Thyroid gland (tissue), 4 donors: ENCODE measurements at regions not wholly inside any gene's neighbourhood (a gene's known extent, or its start where the extent isn't known, plus 50 kb on each side); places are given as distances from the start of the nearest gene placed in this dataset.
A peak's percentile ranks its signal among the peaks of the same experiment; 100 is the strongest.

Source experiments
- DNase-seq, 2 donors: peaks; one replicate each; pipeline ENCODE4 v3.0.0-alpha.2; 2019
- H3K27ac ChIP-seq, 3 donors: fragments of 200-600 bp; sonication (generic); 1 replicate in 2 of 3; 2 replicates in 1 of 3; pipeline ENCODE4 v1.5.1; 2016 to 2019; ENCODE audit warnings: mild to moderate bottlenecking in 1 of 3, moderate library complexity in 1 of 3
- H3K27me3 ChIP-seq: fragments of 200-600 bp; sonication (generic); one replicate; pipeline ENCODE4 v1.5.1; 2019
- H3K36me3 ChIP-seq, 2 donors: fragments of 200-600 bp; sonication (generic); one replicate each; pipeline ENCODE4 v1.5.1; 2016 to 2019
- H3K4me1 ChIP-seq, 2 donors: fragments of 200-600 bp; sonication (generic); one replicate each; pipeline ENCODE4 v1.5.1; 2017 to 2019
- H3K4me3 ChIP-seq, 3 donors: fragments of 200-600 bp; sonication (generic); replicated peaks in 1 of 3; 1 replicate in 2 of 3; 2 replicates in 1 of 3; pipeline ENCODE4 v1.5.1; 2016; ENCODE audit warnings: mild to moderate bottlenecking in 1 of 3
- H3K9me3 ChIP-seq: fragments of 200-600 bp; sonication (generic); one replicate; pipeline ENCODE4 v1.5.1; 2017
- POLR2A ChIP-seq, 2 donors: fragments of 450-650 bp; IDR thresholded peaks; one replicate each; pipeline ENCODE4 v1.6.1; 2017; ENCODE audit warnings: antibody characterized with exemption in 2 of 2, mild to moderate bottlenecking in 2 of 2, moderate library complexity in 1 of 2
- WGBS, 2 donors: methylation state at CpG; one replicate each; pipeline ENCODE4 v1.1.5; 2017; 5-methylcytosine and 5-hydroxymethylcytosine counted together
- intact Hi-C: fragments of 100-400 bp; cut with DNase I; formaldehyde crosslinking; loops from one replicate; pipeline ENCODE4 v1.15.1; 2023
- TF ChIP-seq, protein P1 (sequence below), 6 experiments: fragments of 200-600 bp in 3 of 6; fragments of 450-650 bp in 3 of 6; sonication (generic) in 3 of 6; IDR thresholded peaks; one replicate each; pipeline ENCODE4 v1.5.1; 2016 to 2019; ENCODE audit warnings: antibody characterized with exemption in 6 of 6, mild to moderate bottlenecking in 2 of 6, inconsistent platforms in 1 of 6, moderate library complexity in 1 of 6

- no peaks in the 10 kb centered on the region for H3K36me3 ChIP-seq
- no peak overlapping the region for H3K4me3 ChIP-seq
- H3K9me3 ChIP-seq: no peaks in the 10 kb centered on the region
- peak overlapping the region in 2 of 3 donors; percentile 54 to 61 for H3K27ac ChIP-seq
- 58 to 65% methylated on average over 6 of the region's 6 CpGs for WGBS, 2 donors
- peaks cover 27 to 28% of the 10 kb centered on the region in 2 donors for H3K4me1 ChIP-seq
- no peaks in the 10 kb centered on the region for H3K27me3 ChIP-seq
- DNase-seq: no peak
- TF ChIP-seq, protein P1, sequence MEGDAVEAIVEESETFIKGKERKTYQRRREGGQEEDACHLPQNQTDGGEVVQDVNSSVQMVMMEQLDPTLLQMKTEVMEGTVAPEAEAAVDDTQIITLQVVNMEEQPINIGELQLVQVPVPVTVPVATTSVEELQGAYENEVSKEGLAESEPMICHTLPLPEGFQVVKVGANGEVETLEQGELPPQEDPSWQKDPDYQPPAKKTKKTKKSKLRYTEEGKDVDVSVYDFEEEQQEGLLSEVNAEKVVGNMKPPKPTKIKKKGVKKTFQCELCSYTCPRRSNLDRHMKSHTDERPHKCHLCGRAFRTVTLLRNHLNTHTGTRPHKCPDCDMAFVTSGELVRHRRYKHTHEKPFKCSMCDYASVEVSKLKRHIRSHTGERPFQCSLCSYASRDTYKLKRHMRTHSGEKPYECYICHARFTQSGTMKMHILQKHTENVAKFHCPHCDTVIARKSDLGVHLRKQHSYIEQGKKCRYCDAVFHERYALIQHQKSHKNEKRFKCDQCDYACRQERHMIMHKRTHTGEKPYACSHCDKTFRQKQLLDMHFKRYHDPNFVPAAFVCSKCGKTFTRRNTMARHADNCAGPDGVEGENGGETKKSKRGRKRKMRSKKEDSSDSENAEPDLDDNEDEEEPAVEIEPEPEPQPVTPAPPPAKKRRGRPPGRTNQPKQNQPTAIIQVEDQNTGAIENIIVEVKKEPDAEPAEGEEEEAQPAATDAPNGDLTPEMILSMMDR (IDR thresholded peaks at IDR 0.05): no peak
- no peak for TF ChIP-seq POLR2A (IDR thresholded peaks at IDR 0.05)
- intact Hi-C loops: no loop called here
These were observed 75.5 kb upstream of the TLR3 start for GRCh38 chr4:185993328-185993973.

GRCh38 chr4:185994750-185995149 lies 74.2 kb upstream of the TLR3 start:
- intact Hi-C loops: no loop called here
- H3K27me3 ChIP-seq: no peaks in the 10 kb centered on the region
- WGBS, 2 donors: 86 to 91% methylated on average over 1 of the region's 1 CpG
- TF ChIP-seq POLR2A (IDR thresholded peaks at IDR 0.05): no peak
- TF ChIP-seq, protein P1 (IDR thresholded peaks at IDR 0.05): no peak
- no peaks in the 10 kb centered on the region for H3K36me3 ChIP-seq
- peaks cover 27 to 28% of the 10 kb centered on the region in 2 donors for H3K4me1 ChIP-seq
- no peak overlapping the region for H3K27ac ChIP-seq
- DNase-seq: no peak
- no peak overlapping the region for H3K4me3 ChIP-seq
- no peaks in the 10 kb centered on the region for H3K9me3 ChIP-seq

DNA sequence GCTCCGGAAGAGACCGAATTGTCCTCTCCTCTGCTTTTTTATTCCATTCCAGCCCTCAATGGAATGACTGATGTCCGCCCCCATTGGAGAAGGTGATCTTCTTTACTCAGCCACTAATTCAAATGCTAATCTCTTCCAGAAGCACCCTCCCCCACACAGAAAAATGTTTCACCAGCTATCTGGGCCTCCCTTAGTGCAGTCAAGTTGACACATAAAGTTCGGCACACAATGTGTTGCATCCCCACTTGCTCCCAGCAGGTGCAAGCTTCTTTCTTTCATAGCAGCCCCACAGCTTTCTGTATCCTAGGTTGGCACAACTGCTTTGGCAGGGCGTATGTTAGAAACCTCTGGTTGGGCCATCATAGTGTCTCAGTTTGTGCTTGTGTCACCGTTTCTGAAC lies 73.3 kb upstream of the TLR3 start:
- 96 to 99% methylated on average over 6 of the region's 6 CpGs for WGBS, 2 donors
- no peaks in the 10 kb centered on the region for H3K9me3 ChIP-seq

DNA sequence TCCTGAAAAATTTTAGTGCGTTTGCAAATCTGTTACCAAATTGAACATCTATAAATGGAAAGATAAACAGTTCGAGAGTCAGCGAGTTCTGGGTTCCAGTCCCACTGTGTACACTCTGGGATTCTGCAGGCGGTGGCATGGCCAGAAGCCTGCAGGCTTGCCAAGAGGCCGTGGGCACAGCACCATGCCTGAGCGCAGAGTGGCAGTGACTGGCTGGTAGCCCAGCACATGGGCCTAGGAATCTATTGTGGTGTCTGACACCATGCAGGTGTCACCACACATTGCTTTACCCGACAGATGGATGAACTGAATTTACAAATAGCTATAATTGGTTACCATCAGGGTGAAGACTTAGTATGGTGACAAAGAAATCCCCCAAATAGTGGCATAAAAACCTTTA lies 71.7 kb upstream of the TLR3 start:
- Histone ChIP-seq H3K27ac (no peak overlapping the region), H3K27me3 (no peaks in the 10 kb centered on the region), H3K9me3 (no peaks in the 10 kb centered on the region), H3K4me3 (no peak overlapping the region), H3K4me1 (peaks cover 17% of the 10 kb centered on the region in 2 donors), H3K36me3 (no peaks in the 10 kb centered on the region)
- 89 to 92% methylated on average over 7 of the region's 7 CpGs for WGBS, 2 donors
- no peak for DNase-seq
- intact Hi-C loops: no loop called here
- TF ChIP-seq, protein P1 (IDR thresholded peaks at IDR 0.05): no peak
- no peak for TF ChIP-seq POLR2A (IDR thresholded peaks at IDR 0.05)

More for the DNA sequence above, 73.3 kb upstream of the TLR3 start:
- Histone ChIP-seq H3K4me3 (no peak overlapping the region), H3K27me3 (no peaks in the 10 kb centered on the region), H3K27ac (no peak overlapping the region), H3K4me1 (peaks cover 27 to 28% of the 10 kb centered on the region in 2 donors), H3K36me3 (no peaks in the 10 kb centered on the region)
- intact Hi-C loops: no loop called here
- TF ChIP-seq, protein P1 (IDR thresholded peaks at IDR 0.05): no peak
- no peak for TF ChIP-seq POLR2A (IDR thresholded peaks at IDR 0.05)
- no peak for DNase-seq

- DNase-seq: no peak
- Histone ChIP-seq H3K27me3 (no peaks in the 10 kb centered on the region), H3K9me3 (no peaks in the 10 kb centered on the region), H3K4me1 (peaks cover 2 to 4% of the 10 kb centered on the region in 2 donors), H3K27ac (no peak overlapping the region), H3K36me3 (no peaks in the 10 kb centered on the region), H3K4me3 (no peak overlapping the region)
- intact Hi-C loops: no loop called here
- TF ChIP-seq POLR2A (IDR thresholded peaks at IDR 0.05): no peak
- TF ChIP-seq, protein P1 (IDR thresholded peaks at IDR 0.05): no peak
- WGBS, 2 donors: 85 to 86% methylated on average over 5 of the region's 5 CpGs
These were observed 70.2 kb upstream of the TLR3 start for GRCh38 chr4:185998791-185999190.
